ENCODE measurements at regions not wholly inside any gene's neighbourhood (a gene's known extent, or its start where the extent isn't known, plus 50 kb on each side); places are given as distances from the start of the nearest gene placed in this dataset.

GRCh38 chr12:25041006-25041741, 92.3 kb upstream of the BCAT1 start:
- 65 to 74% methylated on average over 9 of the region's 9 CpGs for WGBS, 2 donors
- H3K27me3 ChIP-seq = no peaks in the 10 kb centered on the region
- no peaks in the 10 kb centered on the region for H3K36me3 ChIP-seq
- no peak overlapping the region for H3K4me3 ChIP-seq
- DNase-seq (ENCODE audit: low spot score in 2 of 2) = peak in 1 of 2 donors; percentile 6
- TF ChIP-seq EP300 (IDR thresholded peaks at IDR 0.05) (no peak), CTCF (IDR thresholded peaks at IDR 0.05) (no peak), POLR2A (IDR thresholded peaks at IDR 0.05) (no peak)
- H3K4me1 ChIP-seq = peaks cover 0 to 5% (median 0%) of the 10 kb centered on the region in 4 donors
- peaks cover 0 to 11% (median 3%) of the 10 kb centered on the region in 4 donors for H3K9me3 ChIP-seq
- H3K27ac ChIP-seq = peak overlapping the region in 1 of 4 donors; percentile 52

GRCh38 chr12:25040593-25040992, 91.7 kb upstream of the BCAT1 start:
- TF ChIP-seq CTCF (IDR thresholded peaks at IDR 0.05) (no peak), EP300 (IDR thresholded peaks at IDR 0.05) (no peak), POLR2A (IDR thresholded peaks at IDR 0.05) (no peak)
- Histone ChIP-seq H3K4me1 (peaks cover 0 to 5% (median 0%) of the 10 kb centered on the region in 4 donors), H3K27ac (peak overlapping the region in 1 of 4 donors; percentile 52), H3K36me3 (no peaks in the 10 kb centered on the region), H3K27me3 (no peaks in the 10 kb centered on the region), H3K9me3 (peaks cover 0 to 5% (median 0%) of the 10 kb centered on the region in 4 donors), H3K4me3 (no peak overlapping the region)
- 76 to 82% methylated on average over 4 of the region's 4 CpGs for WGBS, 2 donors
- no peak for DNase-seq (ENCODE audit: low spot score in 2 of 2)

DNA sequence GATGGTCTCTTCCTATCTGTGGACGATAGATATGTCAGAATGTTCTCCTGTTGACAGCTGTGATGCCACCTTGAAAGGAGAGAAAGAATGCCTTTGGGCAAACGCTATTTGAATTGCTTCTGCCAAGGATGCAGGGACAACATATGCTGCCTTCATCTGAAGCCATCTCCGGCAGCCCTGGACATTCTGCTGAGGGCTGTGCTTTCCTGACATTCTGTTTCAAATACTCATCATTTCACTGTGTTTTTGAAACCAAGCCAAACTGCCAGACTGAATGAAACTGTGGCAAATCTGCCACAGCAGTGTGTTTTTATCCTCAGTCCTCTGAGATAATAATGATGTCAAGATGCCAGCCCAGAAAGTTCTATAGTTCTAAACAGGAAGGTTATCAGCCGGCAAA, 85.8 kb upstream of the BCAT1 start:
- DNase-seq (ENCODE audit: low spot score in 2 of 2) = no peak
- Histone ChIP-seq H3K4me1 (no peaks in the 10 kb centered on the region), H3K27me3 (no peaks in the 10 kb centered on the region), H3K27ac (no peak overlapping the region), H3K4me3 (no peak overlapping the region), H3K9me3 (no peaks in the 10 kb centered on the region), H3K36me3 (no peaks in the 10 kb centered on the region)
- 58 to 69% methylated on average over 4 of the region's 4 CpGs for WGBS, 2 donors
- TF ChIP-seq EP300 (IDR thresholded peaks at IDR 0.05) (no peak), POLR2A (IDR thresholded peaks at IDR 0.05) (no peak), CTCF (IDR thresholded peaks at IDR 0.05) (no peak)

DNA sequence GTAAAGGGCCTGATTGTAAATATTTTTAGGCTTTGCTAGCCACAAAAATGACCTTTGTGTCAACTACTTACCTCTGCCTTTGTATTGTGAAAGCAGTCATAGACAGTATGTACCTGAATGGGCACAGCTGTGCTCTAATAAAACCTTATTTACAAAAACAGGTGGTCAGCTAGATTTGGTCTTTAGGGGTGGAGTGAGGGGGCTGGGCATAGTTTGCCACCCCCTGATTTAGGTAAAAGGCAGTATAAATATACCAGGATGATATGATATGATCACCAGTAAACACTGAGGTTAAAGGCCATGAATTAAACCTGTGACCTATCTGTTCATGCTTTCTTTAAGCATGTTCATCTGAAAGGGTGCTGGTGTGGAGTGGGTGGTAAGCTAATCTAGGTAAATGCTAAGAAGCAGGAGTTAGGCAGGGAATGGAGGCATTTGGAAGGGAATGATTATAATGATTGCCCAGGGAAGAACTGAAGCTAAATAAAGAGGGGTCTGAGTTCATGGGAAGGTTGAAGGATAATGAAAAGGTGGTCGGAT, 77.1 kb upstream of the BCAT1 start:
- no peak overlapping the region for H3K4me3 ChIP-seq

More for the DNA sequence above, 77.1 kb upstream of the BCAT1 start:
- no peaks in the 10 kb centered on the region for H3K9me3 ChIP-seq
- H3K27me3 ChIP-seq = no peaks in the 10 kb centered on the region
- TF ChIP-seq EP300 (IDR thresholded peaks at IDR 0.05) = no peak
- TF ChIP-seq POLR2A (IDR thresholded peaks at IDR 0.05) = no peak
- TF ChIP-seq CTCF (IDR thresholded peaks at IDR 0.05) = no peak
- no peaks in the 10 kb centered on the region for H3K36me3 ChIP-seq
- no peaks in the 10 kb centered on the region for H3K4me1 ChIP-seq
- 90 to 91% methylated on average over 1 of the region's 1 CpG for WGBS, 2 donors
- no peak overlapping the region for H3K27ac ChIP-seq
- no peak for DNase-seq (ENCODE audit: low spot score in 2 of 2)

Measured in tibial nerve (tissue), 4 donors.